ENCODE measurements at regions not wholly inside any gene's neighbourhood (a gene's known extent, or its start where the extent isn't known, plus 50 kb on each side); places are given as distances from the start of the nearest gene placed in this dataset.
A peak's percentile ranks its signal among the peaks of the same experiment; 100 is the strongest.
"Not testable (repeated sequence)": the region's sequence is repeated elsewhere in the genome, so short reads cannot be mapped to it uniquely, and the experiment has no call there.

DNA sequence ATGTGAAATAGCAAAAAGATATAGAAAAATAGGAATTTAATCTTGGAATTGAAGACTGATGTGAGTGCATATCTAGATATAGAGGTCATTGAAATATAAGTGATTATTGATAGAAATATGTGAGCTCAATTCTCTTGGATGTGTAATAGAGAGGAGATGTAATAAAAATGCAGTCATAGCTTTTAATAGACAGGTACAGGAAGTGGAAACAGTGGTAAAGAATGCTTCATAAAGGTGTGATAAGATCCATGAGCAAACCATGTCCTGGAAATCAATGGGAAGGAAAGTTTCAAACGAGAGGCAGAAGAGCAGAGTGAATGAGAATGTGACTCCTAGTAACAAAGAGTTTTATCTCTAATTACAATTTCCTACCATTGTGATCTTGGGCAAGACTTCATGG is 634.7 kb upstream of the ZNF804A start:
- Histone ChIP-seq H3K9me3 (ENCODE audit: control insufficient read depth, low read length) (no peaks in the 10 kb centered on the region), H3K27me3 (replicated peaks; ENCODE audit: control insufficient read depth, insufficient read depth, low read length) (no peaks in the 10 kb centered on the region), H3K9ac (ENCODE audit: low read length) (no peak overlapping the region), H3K4me1 (ENCODE audit: control insufficient read depth, insufficient read depth, low read length) (no peaks in the 10 kb centered on the region), H3K4me3 (ENCODE audit: low read length) (no peak overlapping the region), H3K36me3 (ENCODE audit: control insufficient read depth, insufficient read depth, low read length, severe bottlenecking) (no peaks in the 10 kb centered on the region)
- DNase-seq (ENCODE audit: low read depth) = no peak

DNA sequence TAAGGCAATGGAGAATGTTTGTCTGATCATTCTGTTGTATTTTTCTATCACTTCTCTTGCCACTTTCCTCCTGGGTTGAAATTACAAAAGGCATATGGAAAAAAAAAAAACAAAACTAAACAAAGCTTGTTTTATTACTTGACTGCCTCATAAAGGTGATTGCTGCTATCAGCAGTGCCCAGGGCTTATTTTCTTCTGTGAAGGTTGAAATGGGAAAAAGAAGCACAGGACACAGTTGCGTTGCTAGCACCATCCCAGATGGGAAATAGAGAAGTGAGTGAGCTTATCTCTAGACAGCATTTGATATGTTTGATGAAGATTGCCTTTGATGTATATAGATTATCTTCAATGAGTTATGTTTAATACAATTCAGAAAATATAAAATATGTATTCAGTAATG is 633.8 kb upstream of the ZNF804A start:
- Histone ChIP-seq H3K4me3 (ENCODE audit: low read length) (no peak overlapping the region), H3K9ac (ENCODE audit: low read length) (no peak overlapping the region), H3K9me3 (ENCODE audit: control insufficient read depth, low read length) (no peaks in the 10 kb centered on the region), H3K27me3 (replicated peaks; ENCODE audit: control insufficient read depth, insufficient read depth, low read length) (no peaks in the 10 kb centered on the region), H3K36me3 (ENCODE audit: control insufficient read depth, insufficient read depth, low read length, severe bottlenecking) (no peaks in the 10 kb centered on the region), H3K4me1 (ENCODE audit: control insufficient read depth, insufficient read depth, low read length) (no peaks in the 10 kb centered on the region)
- no peak for DNase-seq (ENCODE audit: low read depth)

DNA sequence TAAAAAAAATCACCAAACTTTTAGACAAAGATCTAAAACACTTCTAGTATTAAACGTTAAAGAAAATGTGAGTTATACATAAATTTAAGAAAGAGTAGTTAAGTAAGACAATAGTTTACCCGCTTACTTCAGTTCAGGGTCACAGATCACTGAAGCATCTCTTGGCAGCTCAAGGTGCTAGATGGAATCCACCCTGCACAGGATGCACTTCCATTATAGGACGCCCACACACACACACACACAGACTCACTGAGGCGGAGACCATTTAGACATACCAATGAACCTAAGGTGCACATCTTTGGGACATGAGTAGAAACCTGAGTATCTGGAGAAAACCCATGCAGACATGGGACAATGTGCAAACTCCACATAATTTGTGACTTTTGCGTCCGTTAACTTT is 630.6 kb upstream of the ZNF804A start:
- no peaks in the 10 kb centered on the region for H3K9me3 ChIP-seq (ENCODE audit: control insufficient read depth, low read length)
- H3K36me3 ChIP-seq (ENCODE audit: control insufficient read depth, insufficient read depth, low read length, severe bottlenecking) = no peaks in the 10 kb centered on the region
- no peak overlapping the region for H3K4me3 ChIP-seq (ENCODE audit: low read length)
- DNase-seq (ENCODE audit: low read depth) = no peak
- no peaks in the 10 kb centered on the region for H3K27me3 ChIP-seq (replicated peaks; ENCODE audit: control insufficient read depth, insufficient read depth, low read length)
- no peak overlapping the region for H3K9ac ChIP-seq (ENCODE audit: low read length)
- H3K4me1 ChIP-seq (ENCODE audit: control insufficient read depth, insufficient read depth, low read length) = no peaks in the 10 kb centered on the region

DNA sequence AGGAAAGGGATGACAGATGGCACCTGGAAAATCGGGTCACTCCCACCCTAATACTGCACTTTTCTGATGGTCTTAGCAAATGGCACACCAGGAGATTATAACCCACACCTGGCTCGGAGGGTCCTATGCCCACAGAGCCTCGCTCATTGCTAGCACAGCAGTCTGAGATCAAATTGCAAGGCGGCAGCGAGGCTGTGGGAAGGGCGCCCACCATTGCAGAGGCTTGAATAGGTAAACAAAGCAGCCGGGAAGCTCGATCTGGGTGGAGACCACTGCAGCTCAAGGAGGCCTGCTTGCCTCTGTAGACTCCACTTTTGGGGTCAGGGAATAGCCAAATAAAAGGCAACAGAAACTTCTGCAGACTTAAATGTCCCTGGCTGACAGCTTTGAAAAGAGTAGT is 622.7 kb upstream of the ZNF804A start:
- H3K36me3 ChIP-seq (ENCODE audit: control insufficient read depth, insufficient read depth, low read length, severe bottlenecking); DNase-seq (ENCODE audit: low read depth); H3K4me3 ChIP-seq (ENCODE audit: low read length); H3K9ac ChIP-seq (ENCODE audit: low read length); H3K9me3 ChIP-seq (ENCODE audit: control insufficient read depth, low read length); H3K4me1 ChIP-seq (ENCODE audit: control insufficient read depth, insufficient read depth, low read length); H3K27me3 ChIP-seq (replicated peaks; ENCODE audit: control insufficient read depth, insufficient read depth, low read length): not testable (repeated sequence)

DNA sequence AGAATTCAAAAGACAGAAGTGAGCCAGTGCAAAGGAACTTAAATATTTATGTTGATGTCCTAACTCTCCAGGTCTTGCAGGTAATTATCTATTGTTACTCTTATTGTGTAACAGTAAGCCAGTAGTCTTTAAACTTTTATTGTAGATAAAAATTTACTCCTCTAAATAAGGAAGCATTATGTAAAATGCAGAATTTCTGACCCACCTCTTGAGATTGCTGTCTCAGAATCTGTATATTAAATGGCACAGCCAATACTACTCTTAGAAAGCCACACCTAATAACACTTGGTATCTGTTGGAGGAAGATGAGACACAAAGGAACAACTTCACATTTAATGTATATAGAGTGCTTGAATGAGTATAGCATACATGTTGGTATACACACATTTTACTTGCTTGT is 613.5 kb upstream of the ZNF804A start:
- no peaks in the 10 kb centered on the region for H3K36me3 ChIP-seq (ENCODE audit: control insufficient read depth, insufficient read depth, low read length, severe bottlenecking)
- no peaks in the 10 kb centered on the region for H3K4me1 ChIP-seq (ENCODE audit: control insufficient read depth, insufficient read depth, low read length)
- no peak for DNase-seq (ENCODE audit: low read depth)
- peaks cover 5% of the 10 kb centered on the region for H3K9me3 ChIP-seq (ENCODE audit: control insufficient read depth, low read length)
- H3K4me3 ChIP-seq (ENCODE audit: low read length) = no peak overlapping the region
- no peak overlapping the region for H3K9ac ChIP-seq (ENCODE audit: low read length)
- no peaks in the 10 kb centered on the region for H3K27me3 ChIP-seq (replicated peaks; ENCODE audit: control insufficient read depth, insufficient read depth, low read length)

DNA sequence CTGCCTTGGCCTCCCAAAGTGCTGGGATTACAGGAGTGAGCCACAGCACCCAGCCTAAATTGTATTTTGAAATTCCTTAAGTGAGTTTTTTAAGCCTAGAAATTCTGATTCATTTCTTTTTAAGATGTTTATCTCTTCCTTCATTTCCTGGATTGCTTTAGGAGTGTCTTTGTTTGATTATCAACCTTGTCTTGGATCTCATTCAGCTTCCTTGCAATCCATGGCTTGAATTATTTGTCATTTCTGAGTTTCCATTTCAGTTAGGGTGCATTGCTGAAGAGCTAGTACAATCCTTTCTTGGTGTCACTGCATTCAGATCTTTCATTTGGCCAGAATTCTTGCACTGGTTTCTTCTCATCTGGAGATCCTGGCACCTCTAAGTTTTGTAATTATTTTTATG is 606.4 kb upstream of the ZNF804A start:
- Histone ChIP-seq H3K4me3 (ENCODE audit: low read length) (no peak overlapping the region), H3K36me3 (ENCODE audit: control insufficient read depth, insufficient read depth, low read length, severe bottlenecking) (no peaks in the 10 kb centered on the region), H3K27me3 (replicated peaks; ENCODE audit: control insufficient read depth, insufficient read depth, low read length) (no peaks in the 10 kb centered on the region), H3K9me3 (ENCODE audit: control insufficient read depth, low read length) (peaks cover 3% of the 10 kb centered on the region), H3K9ac (ENCODE audit: low read length) (no peak overlapping the region), H3K4me1 (ENCODE audit: control insufficient read depth, insufficient read depth, low read length) (no peaks in the 10 kb centered on the region)
- no peak for DNase-seq (ENCODE audit: low read depth)

DNA sequence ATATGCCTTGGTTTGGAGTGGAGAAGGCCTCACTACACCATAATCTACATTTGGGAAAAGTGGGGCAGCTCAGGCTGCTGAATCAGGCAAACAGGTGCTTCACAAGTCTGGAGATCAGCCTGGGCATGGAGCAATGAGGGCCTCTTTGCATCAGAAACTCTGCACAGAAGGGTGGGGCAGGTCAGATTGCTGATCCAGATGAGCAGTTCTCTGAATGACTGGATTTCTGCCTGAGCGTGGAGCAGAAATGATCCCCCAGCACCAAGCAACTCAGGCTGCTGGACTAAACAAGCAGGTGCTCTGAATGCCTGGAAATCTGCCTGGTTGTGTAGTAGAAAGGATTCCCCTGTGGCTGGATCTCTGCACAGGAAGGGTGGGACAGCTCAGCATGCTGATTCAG is 605.3 kb upstream of the ZNF804A start:
- no peak overlapping the region for H3K9ac ChIP-seq (ENCODE audit: low read length)
- no peaks in the 10 kb centered on the region for H3K4me1 ChIP-seq (ENCODE audit: control insufficient read depth, insufficient read depth, low read length)
- H3K9me3 ChIP-seq (ENCODE audit: control insufficient read depth, low read length) = no peaks in the 10 kb centered on the region
- H3K27me3 ChIP-seq (replicated peaks; ENCODE audit: control insufficient read depth, insufficient read depth, low read length) = no peaks in the 10 kb centered on the region
- no peak for DNase-seq (ENCODE audit: low read depth)
- H3K36me3 ChIP-seq (ENCODE audit: control insufficient read depth, insufficient read depth, low read length, severe bottlenecking) = no peaks in the 10 kb centered on the region
- no peak overlapping the region for H3K4me3 ChIP-seq (ENCODE audit: low read length)

DNA sequence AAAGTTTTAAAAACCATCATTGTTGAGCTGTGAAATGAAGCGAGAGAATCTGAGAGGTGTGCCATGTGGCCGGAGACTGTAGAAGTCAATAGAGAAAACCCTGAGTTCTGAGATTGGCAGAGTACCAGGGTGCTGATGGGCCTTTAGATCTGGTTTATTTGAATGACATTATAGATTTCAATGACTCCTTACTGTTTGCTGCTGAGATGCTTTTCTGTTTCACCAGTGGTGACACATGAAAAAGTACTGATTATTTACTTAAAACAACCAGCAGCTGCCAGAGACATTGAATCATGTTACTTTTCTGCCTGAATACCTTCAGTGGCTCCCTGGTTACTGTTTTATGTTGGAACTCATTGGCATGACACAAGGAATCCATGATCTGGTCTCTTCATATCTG is 602.7 kb upstream of the ZNF804A start:
- no peak overlapping the region for H3K9ac ChIP-seq (ENCODE audit: low read length)
- peak; percentile 29 for DNase-seq (ENCODE audit: low read depth)
- no peaks in the 10 kb centered on the region for H3K27me3 ChIP-seq (replicated peaks; ENCODE audit: control insufficient read depth, insufficient read depth, low read length)
- H3K9me3 ChIP-seq (ENCODE audit: control insufficient read depth, low read length) = no peaks in the 10 kb centered on the region
- no peaks in the 10 kb centered on the region for H3K36me3 ChIP-seq (ENCODE audit: control insufficient read depth, insufficient read depth, low read length, severe bottlenecking)
- no peak overlapping the region for H3K4me3 ChIP-seq (ENCODE audit: low read length)
- no peaks in the 10 kb centered on the region for H3K4me1 ChIP-seq (ENCODE audit: control insufficient read depth, insufficient read depth, low read length)

DNA sequence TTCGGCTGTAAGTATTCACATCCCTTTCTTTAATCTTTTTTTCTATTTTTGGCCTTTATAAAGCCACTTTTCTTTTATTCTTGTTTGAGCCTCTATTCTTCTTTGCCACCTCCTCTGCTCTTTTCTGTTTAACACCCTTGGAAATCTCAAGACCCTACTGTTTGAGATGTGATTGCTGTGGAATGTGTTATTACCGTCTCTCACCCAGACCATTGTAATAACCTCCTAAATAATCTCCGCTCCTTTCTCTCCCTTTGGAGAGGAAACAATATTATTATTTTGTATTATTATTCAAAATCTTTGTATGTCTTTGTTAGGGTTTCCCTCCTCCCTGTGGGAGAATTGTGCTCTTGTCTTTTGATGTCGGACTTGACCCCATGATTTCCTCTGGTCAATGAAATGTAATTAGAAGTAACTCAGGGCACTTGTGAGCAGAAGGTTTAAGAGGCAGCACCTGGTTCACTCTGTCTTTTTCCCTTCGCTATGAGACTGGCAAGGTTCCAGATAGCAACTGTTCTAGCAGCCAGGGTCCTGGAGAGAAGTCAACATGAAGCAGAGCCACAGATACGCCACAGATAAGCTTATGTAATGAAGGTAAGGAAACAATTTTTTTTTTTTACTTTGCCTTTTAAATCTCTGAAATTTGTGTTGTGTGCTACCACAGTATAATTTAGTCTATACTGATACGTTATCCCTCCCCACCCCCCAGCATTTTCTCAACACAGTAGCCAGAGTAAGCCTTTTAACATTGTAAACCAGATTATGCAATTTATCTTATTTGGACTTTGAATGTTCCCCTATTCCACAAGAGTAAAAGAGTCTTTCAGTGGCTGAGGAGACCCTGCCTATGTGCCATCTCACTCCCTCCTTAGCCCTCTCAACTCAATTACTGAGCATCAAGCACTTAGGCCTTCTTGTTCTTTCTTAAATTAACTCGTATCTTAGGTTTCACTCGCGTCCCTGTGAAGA is 601.2 kb upstream of the ZNF804A start:
- H3K4me3 ChIP-seq (ENCODE audit: low read length) = no peak overlapping the region
- H3K36me3 ChIP-seq (ENCODE audit: control insufficient read depth, insufficient read depth, low read length, severe bottlenecking) = no peaks in the 10 kb centered on the region
- no peak for DNase-seq (ENCODE audit: low read depth)

DNA sequence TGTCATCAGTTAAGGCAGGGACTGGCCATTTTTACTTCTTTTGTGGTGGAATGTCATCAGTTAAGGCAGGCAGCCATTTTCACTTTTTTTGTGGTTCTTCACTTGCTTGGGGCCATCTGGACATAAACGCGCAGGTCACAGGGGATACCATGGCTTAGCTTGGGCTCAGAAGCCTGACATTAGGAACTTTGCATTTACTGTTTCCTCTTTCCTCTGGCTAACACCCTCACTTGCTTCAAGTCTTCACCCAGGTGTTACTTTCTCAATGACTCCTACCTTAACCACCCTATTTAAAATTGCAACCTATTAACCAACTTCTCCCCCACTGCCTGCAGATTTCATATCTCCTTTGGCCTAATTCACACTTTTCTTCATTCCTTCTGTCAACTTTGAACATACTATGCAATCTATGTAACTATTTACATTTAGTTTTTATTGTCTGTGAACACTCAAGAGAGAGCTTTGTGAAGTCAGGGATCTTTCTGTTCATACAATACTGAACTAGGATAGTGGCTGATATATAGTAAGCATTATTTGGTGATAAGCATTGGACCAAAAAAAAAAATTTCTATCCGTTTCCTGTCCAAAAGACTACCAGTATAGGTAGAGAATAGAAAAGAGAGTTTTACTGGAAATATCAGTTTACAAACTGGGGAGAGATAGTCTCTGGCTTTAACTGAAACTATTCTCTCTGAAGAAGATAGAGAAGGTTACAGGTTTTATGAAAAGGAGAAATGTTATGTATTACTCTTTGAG is 600.1 kb upstream of the ZNF804A start:
- no peak overlapping the region for H3K4me3 ChIP-seq (ENCODE audit: low read length)
- no peaks in the 10 kb centered on the region for H3K4me1 ChIP-seq (ENCODE audit: control insufficient read depth, insufficient read depth, low read length)
- no peaks in the 10 kb centered on the region for H3K9me3 ChIP-seq (ENCODE audit: control insufficient read depth, low read length)
- H3K9ac ChIP-seq (ENCODE audit: low read length) = no peak overlapping the region
- no peak for DNase-seq (ENCODE audit: low read depth)
- H3K27me3 ChIP-seq (replicated peaks; ENCODE audit: control insufficient read depth, insufficient read depth, low read length) = no peaks in the 10 kb centered on the region
- H3K36me3 ChIP-seq (ENCODE audit: control insufficient read depth, insufficient read depth, low read length, severe bottlenecking) = no peaks in the 10 kb centered on the region

More for the DNA sequence above, 601.2 kb upstream of the ZNF804A start:
- no peaks in the 10 kb centered on the region for H3K9me3 ChIP-seq (ENCODE audit: control insufficient read depth, low read length)
- H3K9ac ChIP-seq (ENCODE audit: low read length) = no peak overlapping the region
- no peaks in the 10 kb centered on the region for H3K4me1 ChIP-seq (ENCODE audit: control insufficient read depth, insufficient read depth, low read length)
- no peaks in the 10 kb centered on the region for H3K27me3 ChIP-seq (replicated peaks; ENCODE audit: control insufficient read depth, insufficient read depth, low read length)

DNA sequence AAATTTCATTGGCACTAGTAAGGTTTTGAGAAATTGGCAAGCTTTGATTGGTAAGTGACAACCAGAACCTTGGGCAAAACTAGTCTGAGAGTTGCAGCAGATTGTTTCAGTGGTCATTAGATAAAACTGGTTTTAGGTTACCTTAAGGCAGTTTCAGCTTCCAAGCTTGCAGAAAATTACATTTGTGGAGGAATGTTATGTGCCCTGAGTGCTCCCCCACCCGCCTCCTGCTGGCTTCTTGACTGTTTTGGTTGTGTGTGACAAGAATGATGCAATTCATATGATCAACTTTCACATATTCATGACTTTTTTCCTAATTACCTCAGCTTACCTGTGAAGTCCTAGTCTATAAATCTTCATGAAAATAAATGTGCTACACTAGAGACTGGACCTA is 599.5 kb upstream of the ZNF804A start:
- peak; percentile 11 for DNase-seq (ENCODE audit: low read depth)
- H3K27me3 ChIP-seq (replicated peaks; ENCODE audit: control insufficient read depth, insufficient read depth, low read length) = no peaks in the 10 kb centered on the region
- H3K4me3 ChIP-seq (ENCODE audit: low read length) = no peak overlapping the region
- no peaks in the 10 kb centered on the region for H3K4me1 ChIP-seq (ENCODE audit: control insufficient read depth, insufficient read depth, low read length)
- no peaks in the 10 kb centered on the region for H3K9me3 ChIP-seq (ENCODE audit: control insufficient read depth, low read length)
- no peak overlapping the region for H3K9ac ChIP-seq (ENCODE audit: low read length)
- H3K36me3 ChIP-seq (ENCODE audit: control insufficient read depth, insufficient read depth, low read length, severe bottlenecking) = no peaks in the 10 kb centered on the region

Measured in adipocyte (in vitro differentiated cells).